Fibroblast of skin of abdomen (primary cell): ENCODE measurements at regions not wholly inside any gene's neighbourhood (a gene's known extent, or its start where the extent isn't known, plus 50 kb on each side); places are given as distances from the start of the nearest gene placed in this dataset.

Experiments
- DNase-seq: peaks from one replicate; pipeline ENCODE4 v3.0.0-alpha.2; 2013

DNA sequence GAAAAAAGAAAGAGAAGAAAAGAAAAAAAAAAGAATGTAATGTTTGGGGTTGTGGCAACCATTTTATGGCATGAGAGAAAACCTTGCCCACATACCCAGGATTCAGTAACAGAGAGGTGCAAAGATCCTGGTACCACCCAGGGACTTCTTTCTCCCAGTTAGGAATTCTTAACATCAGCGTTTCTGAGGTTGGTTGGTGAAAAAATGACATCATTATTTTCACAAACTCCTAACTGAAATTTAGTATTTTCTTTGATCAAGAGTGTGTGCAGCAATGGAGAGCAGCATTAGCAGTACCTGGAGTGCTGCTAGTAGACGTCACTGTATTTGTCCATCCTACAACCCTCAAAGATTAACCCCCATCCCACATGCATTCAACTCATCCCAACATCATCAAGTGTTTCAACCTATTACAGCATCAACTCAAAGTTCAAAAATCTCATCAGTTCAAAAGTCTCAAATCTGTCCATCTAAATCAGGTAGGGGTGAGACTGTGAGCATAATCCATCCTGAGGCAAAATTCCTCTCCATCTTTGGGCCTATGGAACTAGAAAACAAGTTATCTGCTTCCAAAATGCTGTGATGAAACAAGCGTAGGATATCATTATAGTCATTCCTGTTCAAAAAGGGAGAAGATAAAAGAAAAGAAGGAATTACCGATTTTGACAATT is 60.1 kb upstream of the MSX2 start:
- no peak for DNase-seq

DNA sequence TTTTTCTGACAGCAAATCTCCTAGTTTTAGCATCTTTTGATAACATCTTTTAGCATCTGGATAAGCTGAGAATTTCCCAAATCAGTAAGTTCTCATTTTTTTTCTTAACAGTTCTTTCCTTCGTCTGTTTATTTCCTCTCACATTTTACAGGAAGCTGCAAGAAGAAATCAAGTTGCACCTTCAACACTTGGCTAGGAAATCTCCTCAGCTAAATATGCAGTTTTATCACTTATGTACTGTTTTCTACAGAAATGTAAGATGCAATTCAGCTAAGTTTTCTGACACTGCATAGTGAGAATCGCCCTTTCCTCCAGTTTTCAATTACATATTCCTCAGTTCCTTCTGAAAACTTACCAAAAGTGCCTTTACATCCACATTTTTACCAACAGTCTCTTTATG is 59.0 kb upstream of the MSX2 start:
- no peak for DNase-seq

DNA sequence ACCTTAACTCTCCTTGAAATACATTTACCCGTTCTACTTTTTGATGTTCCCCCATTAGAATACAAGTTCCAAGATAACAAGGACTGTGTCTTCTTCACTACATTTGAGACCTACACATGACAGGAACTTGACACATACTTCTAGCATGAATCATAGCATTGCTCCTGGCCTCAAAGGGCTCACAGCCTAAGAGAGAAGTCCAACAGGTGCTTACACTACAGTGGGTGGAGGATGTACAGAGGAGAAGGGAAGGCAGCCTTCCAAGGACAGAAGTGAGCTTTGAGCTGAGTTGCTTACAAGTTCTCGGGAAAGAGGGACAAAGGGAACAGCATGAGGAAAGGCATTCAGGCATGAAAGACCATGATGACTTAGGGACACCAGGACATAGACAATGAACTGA is 56.9 kb upstream of the MSX2 start:
- no peak for DNase-seq

DNA sequence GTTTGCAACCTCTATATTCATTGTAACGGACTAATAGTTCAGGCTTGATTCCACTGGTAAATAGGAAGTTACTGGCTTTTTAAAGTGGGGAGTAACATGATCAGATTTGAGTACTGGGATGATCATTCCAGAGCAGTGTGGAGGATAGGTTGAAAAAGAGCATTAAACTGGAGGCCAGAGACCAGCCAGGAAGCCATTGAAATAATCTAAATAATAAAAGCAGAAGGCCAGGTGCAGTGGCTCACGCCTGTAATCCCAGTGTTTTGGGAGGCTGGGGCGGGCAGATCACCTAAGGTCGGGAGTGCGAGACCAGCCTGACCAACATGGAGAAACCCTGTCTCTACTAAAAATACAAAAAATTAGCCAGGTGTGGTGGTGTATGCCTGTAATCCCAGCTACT is 56.0 kb upstream of the MSX2 start:
- no peak for DNase-seq
